MM.1S (cell line): ENCODE measurements at regions not wholly inside any gene's neighbourhood (a gene's known extent, or its start where the extent isn't known, plus 50 kb on each side); places are given as distances from the start of the nearest gene placed in this dataset.
A peak's percentile ranks its signal among the peaks of the same experiment; 100 is the strongest.

Source experiments
- DNase-seq: peaks from one replicate; pipeline ENCODE4 v3.0.0-alpha.2; 2015
- H2AFZ ChIP-seq: fragments of 300-600 bp; sonication (generic); 2 replicates; pipeline ENCODE4 v1.6.0; 2016; ENCODE audit warnings: antibody characterized with exemption, low read length
- H3F3A ChIP-seq: fragments of 300-600 bp; sonication (generic); 2 replicates; pipeline ENCODE4 v1.6.1; 2016; ENCODE audit warnings: mild to moderate bottlenecking, antibody characterized with exemption, low read length, moderate library complexity, mixed read lengths; ENCODE audit not compliant: insufficient read depth
- H3K27ac ChIP-seq: fragments of 300-600 bp; sonication (generic); 2 replicates; pipeline ENCODE4 v1.5.1; 2016; ENCODE audit warnings: mild to moderate bottlenecking, low read length
- H3K27me3 ChIP-seq: fragments of 300-600 bp; sonication (generic); replicated peaks from 2 replicates; pipeline ENCODE4 v1.6.0; 2016; ENCODE audit warnings: low read length; ENCODE audit not compliant: insufficient read depth
- H3K36me3 ChIP-seq: fragments of 300-600 bp; sonication (generic); replicated peaks from 2 replicates; pipeline ENCODE4 v1.6.1; 2016; ENCODE audit warnings: mild to moderate bottlenecking, low read length, mixed read lengths; ENCODE audit not compliant: insufficient read depth
- H3K4me1 ChIP-seq: fragments of 300-600 bp; sonication (generic); 2 replicates; pipeline ENCODE4 v1.6.1; 2016; ENCODE audit warnings: low read length, mixed read lengths
- H3K4me2 ChIP-seq: fragments of 300-600 bp; sonication (generic); 2 replicates; pipeline ENCODE4 v1.6.0; 2016; ENCODE audit warnings: low read depth, low read length
- H3K4me3 ChIP-seq: fragments of 300-600 bp; sonication (generic); 2 replicates; pipeline ENCODE4 v1.5.1; 2016; ENCODE audit warnings: low read length, mixed read lengths
- H3K79me2 ChIP-seq: fragments of 300-600 bp; sonication (generic); 2 replicates; pipeline ENCODE4 v1.6.1; 2016; ENCODE audit warnings: mixed run types, low read length, mixed read lengths
- H3K9ac ChIP-seq: fragments of 300-600 bp; sonication (generic); 2 replicates; pipeline ENCODE4 v1.6.1; 2016; ENCODE audit warnings: low read length, mixed read lengths
- H3K9me2 ChIP-seq: fragments of 300-600 bp; sonication (generic); replicated peaks from 2 replicates; pipeline ENCODE4 v1.6.1; 2016; ENCODE audit warnings: mild to moderate bottlenecking, low read length, mixed read lengths; ENCODE audit not compliant: insufficient read depth
- H3K9me3 ChIP-seq: fragments of 300-600 bp; sonication (generic); replicated peaks from 2 replicates; pipeline ENCODE4 v1.6.1; 2016; ENCODE audit warnings: mild to moderate bottlenecking, low read length, mixed read lengths; ENCODE audit not compliant: insufficient read depth
- H4K20me1 ChIP-seq: fragments of 300-600 bp; sonication (generic); 2 replicates; pipeline ENCODE4 v1.6.1; 2016; ENCODE audit warnings: mild to moderate bottlenecking, low read length, moderate library complexity, mixed read lengths; ENCODE audit not compliant: insufficient read depth
- EZH2 ChIP-seq: fragments of 300-600 bp; sonication (generic); optimal IDR thresholded peaks from 2 replicates; pipeline ENCODE3; 2017; ENCODE audit warnings: low read depth, mild to moderate bottlenecking, antibody characterized with exemption, low read length, mixed read lengths
- EZH2phosphoT487 ChIP-seq: fragments of 300-600 bp; sonication (generic); IDR thresholded peaks from 2 replicates; pipeline ENCODE4 v1.6.1; 2018; ENCODE audit warnings: antibody characterized with exemption, low read length
- TF ChIP-seq, protein P1 (sequence below): fragments of 300-600 bp; sonication (generic); IDR thresholded peaks from 2 replicates; pipeline ENCODE4 v1.5.1; 2016; ENCODE audit warnings: antibody characterized with exemption, low read length, mixed read lengths

DNA sequence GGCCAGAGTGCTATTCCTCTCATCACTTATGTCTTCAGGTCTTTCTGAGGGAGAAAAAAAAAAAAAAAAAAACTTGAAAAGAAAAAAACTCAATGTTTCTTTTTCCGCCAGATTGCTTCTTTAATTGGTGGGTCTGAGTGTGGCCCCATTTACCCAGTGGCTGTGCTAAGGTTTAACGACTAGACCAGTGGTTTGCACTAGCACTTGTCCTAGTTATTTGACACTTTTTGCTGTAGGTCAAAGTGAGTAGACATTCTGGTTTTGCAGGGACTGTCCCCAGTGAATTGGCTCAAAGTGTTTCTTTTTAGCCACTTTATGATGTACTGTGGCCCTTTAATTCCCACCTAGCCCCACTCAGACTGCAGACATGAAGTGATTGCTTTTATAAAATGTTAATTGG is 273.3 kb downstream of the PTEN start:
- Histone ChIP-seq H3F3A (peaks cover 8% of the 10 kb centered on the region; the same call in 1 of the 2 replicates), H2AFZ (no peak overlapping the region)

DNA sequence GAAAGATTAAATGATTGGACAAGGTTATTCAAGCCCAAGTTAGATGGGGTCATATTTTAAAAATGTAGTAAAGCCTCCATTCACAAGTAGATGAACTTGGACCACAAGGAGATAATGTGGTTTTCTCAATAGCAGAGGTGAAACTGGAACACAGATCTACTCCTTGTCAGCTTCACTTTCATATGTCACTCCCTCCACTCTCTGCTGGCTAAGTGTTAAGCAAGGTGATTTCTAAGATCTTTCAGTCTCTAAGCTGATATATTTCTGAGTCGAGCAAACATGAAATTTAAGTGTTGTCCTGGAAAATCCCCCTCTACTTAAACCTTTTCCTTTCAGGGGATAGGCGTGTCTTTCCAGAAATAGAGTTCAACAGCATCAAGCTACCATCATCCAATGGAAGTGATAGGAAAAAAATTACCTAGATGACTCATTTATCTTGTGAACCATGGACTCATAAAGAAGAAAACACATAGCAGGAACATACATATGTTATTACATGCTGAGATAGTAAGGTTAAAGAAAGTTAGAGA is 275.0 kb downstream of the PTEN start:
- H3K4me3 ChIP-seq = 0 out of 2 replicates have a peak overlapping the region, but pooled peaks have one; percentile 3
- no peaks in the 10 kb centered on the region for H3K79me2 ChIP-seq
- H3K27me3 ChIP-seq = no peaks in the 10 kb centered on the region
- no peaks in the 10 kb centered on the region for H3K36me3 ChIP-seq
- no peak for TF ChIP-seq EZH2phosphoT487
- no peak for TF ChIP-seq EZH2
- TF ChIP-seq, protein P1, sequence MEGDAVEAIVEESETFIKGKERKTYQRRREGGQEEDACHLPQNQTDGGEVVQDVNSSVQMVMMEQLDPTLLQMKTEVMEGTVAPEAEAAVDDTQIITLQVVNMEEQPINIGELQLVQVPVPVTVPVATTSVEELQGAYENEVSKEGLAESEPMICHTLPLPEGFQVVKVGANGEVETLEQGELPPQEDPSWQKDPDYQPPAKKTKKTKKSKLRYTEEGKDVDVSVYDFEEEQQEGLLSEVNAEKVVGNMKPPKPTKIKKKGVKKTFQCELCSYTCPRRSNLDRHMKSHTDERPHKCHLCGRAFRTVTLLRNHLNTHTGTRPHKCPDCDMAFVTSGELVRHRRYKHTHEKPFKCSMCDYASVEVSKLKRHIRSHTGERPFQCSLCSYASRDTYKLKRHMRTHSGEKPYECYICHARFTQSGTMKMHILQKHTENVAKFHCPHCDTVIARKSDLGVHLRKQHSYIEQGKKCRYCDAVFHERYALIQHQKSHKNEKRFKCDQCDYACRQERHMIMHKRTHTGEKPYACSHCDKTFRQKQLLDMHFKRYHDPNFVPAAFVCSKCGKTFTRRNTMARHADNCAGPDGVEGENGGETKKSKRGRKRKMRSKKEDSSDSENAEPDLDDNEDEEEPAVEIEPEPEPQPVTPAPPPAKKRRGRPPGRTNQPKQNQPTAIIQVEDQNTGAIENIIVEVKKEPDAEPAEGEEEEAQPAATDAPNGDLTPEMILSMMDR = no peak
- no peak overlapping the region for H3K9ac ChIP-seq
- peaks cover 8% of the 10 kb centered on the region; the same call in 1 of the 2 replicates for H3F3A ChIP-seq
- no peak overlapping the region for H2AFZ ChIP-seq
- H3K27ac ChIP-seq = peak overlapping the region; percentile 15; the same call in 1 of the 2 replicates
- H3K9me2 ChIP-seq = no peaks in the 10 kb centered on the region
- no peaks in the 10 kb centered on the region for H4K20me1 ChIP-seq
- H3K4me2 ChIP-seq = peak overlapping the region; percentile 45
- DNase-seq = peak; percentile 89
- H3K4me1 ChIP-seq = peaks cover 15% of the 10 kb centered on the region
- H3K9me3 ChIP-seq = no peaks in the 10 kb centered on the region

More for the DNA sequence above, 273.3 kb downstream of the PTEN start:
- no peak overlapping the region for H3K27ac ChIP-seq
- H3K36me3 ChIP-seq = no peaks in the 10 kb centered on the region
- no peak overlapping the region for H3K9ac ChIP-seq
- no peak overlapping the region for H3K4me3 ChIP-seq
- no peaks in the 10 kb centered on the region for H4K20me1 ChIP-seq
- no peaks in the 10 kb centered on the region for H3K79me2 ChIP-seq
- H3K4me2 ChIP-seq = no peak overlapping the region
- H3K9me3 ChIP-seq = no peaks in the 10 kb centered on the region
- no peaks in the 10 kb centered on the region for H3K27me3 ChIP-seq
- TF ChIP-seq EZH2phosphoT487 (no peak), EZH2 (no peak)
- TF ChIP-seq, protein P1 = no peak
- H3K9me2 ChIP-seq = no peaks in the 10 kb centered on the region
- DNase-seq = no peak
- peaks cover 15% of the 10 kb centered on the region for H3K4me1 ChIP-seq

DNA sequence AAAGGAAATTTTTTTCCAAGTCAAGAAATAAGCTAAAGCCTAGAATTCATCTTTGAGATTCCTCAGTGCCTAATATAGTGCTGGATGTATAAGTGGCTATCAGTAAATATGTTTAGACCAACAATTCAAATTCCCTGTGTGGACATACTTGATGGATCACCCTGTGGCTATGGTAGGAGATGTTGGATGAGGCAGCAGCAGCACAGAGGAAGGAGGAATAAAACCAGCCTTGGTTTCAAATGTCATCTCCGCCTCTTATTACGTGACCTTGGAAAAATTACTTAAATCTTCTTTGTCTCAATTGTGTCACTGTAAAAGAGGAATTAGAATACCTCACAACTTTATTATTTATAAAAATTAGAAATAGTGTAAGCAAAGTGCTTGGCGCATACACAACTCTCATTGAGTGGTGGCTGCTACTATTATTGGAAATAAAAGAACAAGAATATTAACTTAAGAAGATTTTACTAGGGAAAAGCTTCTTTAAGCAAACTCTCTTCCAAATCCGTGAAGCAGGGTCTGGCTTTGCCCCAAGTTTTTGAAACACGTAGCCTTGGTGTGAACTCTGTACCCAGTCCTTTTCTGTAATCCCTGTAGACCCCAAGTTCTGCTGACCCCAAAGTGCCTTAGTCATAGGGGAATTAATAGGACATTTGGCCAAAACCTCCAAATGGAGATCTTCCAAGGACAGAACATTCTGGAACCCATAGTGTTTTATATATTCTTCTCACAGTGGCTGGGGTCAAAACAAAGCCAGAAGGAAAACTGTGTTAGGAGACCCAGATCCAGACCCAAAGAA is 283.8 kb downstream of the PTEN start:
- H3K79me2 ChIP-seq = no peaks in the 10 kb centered on the region
- TF ChIP-seq EZH2phosphoT487 (no peak), EZH2 (no peak)
- TF ChIP-seq, protein P1 = no peak
- DNase-seq = no peak

More for the DNA sequence above, 283.8 kb downstream of the PTEN start:
- Histone ChIP-seq H3K9me3 (no peaks in the 10 kb centered on the region), H4K20me1 (no peaks in the 10 kb centered on the region), H3K9ac (no peak overlapping the region), H3K27ac (no peak overlapping the region), H2AFZ (no peak overlapping the region), H3K27me3 (no peaks in the 10 kb centered on the region), H3K9me2 (no peaks in the 10 kb centered on the region), H3K4me3 (no peak overlapping the region), H3K4me2 (no peak overlapping the region), H3F3A (no peaks in the 10 kb centered on the region), H3K4me1 (no peaks in the 10 kb centered on the region), H3K36me3 (no peaks in the 10 kb centered on the region)
